Activated CD4-positive, alpha-beta memory T cell treated with anti-CD3 and anti-CD28 coated beads, Interleukin-2, amount 10 ng/mL, durations not matched to agents 7 days and 5 days (primary cell): ENCODE measurements at regions not wholly inside any gene's neighbourhood (a gene's known extent, or its start where the extent isn't known, plus 50 kb on each side); places are given as distances from the start of the nearest gene placed in this dataset.
"Not testable (repeated sequence)": the region's sequence is repeated elsewhere in the genome, so short reads cannot be mapped to it uniquely, and the experiment has no call there.

ENCODE experiments used
- CTCF ChIA-PET: fragments of 350-600 bp; sonication (Branson Sonifier 250); formaldehyde crosslinking; loops from one replicate; lab custom pipeline; 2021; ENCODE audit warnings: antibody characterized with exemption, inconsistent platforms; lab: Charles Lee
- POLR2A ChIA-PET: fragments of 350-600 bp; sonication (Branson Sonifier 250); formaldehyde crosslinking; loops from one replicate; lab custom pipeline; 2021; ENCODE audit warnings: antibody characterized with exemption; lab: Charles Lee
- DNase-seq: peaks from one replicate; pipeline ENCODE4 v3.0.0-alpha.2; 2020
- H3K27ac Mint-ChIP-seq: one replicate; pipeline ENCODE4 v1.8.0; 2021; ENCODE audit warnings: mild to moderate bottlenecking, mixed read lengths
- H3K27me3 Mint-ChIP-seq: one replicate; pipeline ENCODE4 v1.8.0; 2021; ENCODE audit warnings: mixed read lengths
- H3K36me3 Mint-ChIP-seq: one replicate; pipeline ENCODE4 v1.8.0; 2021; ENCODE audit warnings: low read depth, mixed read lengths
- H3K4me1 Mint-ChIP-seq: one replicate; pipeline ENCODE4 v1.8.0; 2021; ENCODE audit warnings: mixed read lengths
- H3K4me3 Mint-ChIP-seq: one replicate; pipeline ENCODE4 v1.8.0; 2021; ENCODE audit warnings: mild to moderate bottlenecking, mixed read lengths
- H3K9me3 Mint-ChIP-seq: one replicate; pipeline ENCODE4 v1.8.0; 2021; ENCODE audit warnings: mixed read lengths

- Mint-ChIP-seq H3K27ac (peak overlapping the region; percentile 94), H3K4me1 (peaks cover 43% of the 10 kb centered on the region), H3K9me3 (peaks cover 41% of the 10 kb centered on the region)
Observed at GRCh38 chr7:106347229-106347833, 62.5 kb upstream of the NAMPT start.

GRCh38 chr7:106346678-106347217, 62.0 kb upstream of the NAMPT start:
- H3K4me3 Mint-ChIP-seq: peak overlapping the region; percentile 26
- peaks cover 47% of the 10 kb centered on the region for H3K9me3 Mint-ChIP-seq
- H3K36me3 Mint-ChIP-seq: peaks cover 59% of the 10 kb centered on the region
- POLR2A ChIA-PET: interaction anchor here (0.7 to 4.7 kb wide), 5 partner anchors 62 to 518 kb away, joined by 3 to 68 read pairs (median 3); partner anchors contain the start of gene NAMPT
- H3K27ac Mint-ChIP-seq: peak overlapping the region; percentile 94
- peaks cover 43% of the 10 kb centered on the region for H3K4me1 Mint-ChIP-seq
- CTCF ChIA-PET: interaction anchor here (0.8 to 1.7 kb wide), 2 partner anchors 62 to 174 kb away, joined by 4 to 6 read pairs; partner anchors contain the start of gene NAMPT
- peak; percentile 68 for DNase-seq
- peaks cover 2% of the 10 kb centered on the region for H3K27me3 Mint-ChIP-seq

More at GRCh38 chr7:106347229-106347833, 62.5 kb upstream of the NAMPT start:
- ChIA-PET POLR2A (interaction anchor here (0.7 to 4.7 kb wide), 5 partner anchors 62 to 517 kb away, joined by 3 to 68 read pairs (median 3); partner anchors contain the start of gene NAMPT), CTCF (interaction anchor here (0.8 to 1.7 kb wide), 2 partner anchors 63 to 175 kb away, joined by 4 to 6 read pairs; partner anchors contain the start of gene NAMPT)
- peaks cover 2% of the 10 kb centered on the region for H3K27me3 Mint-ChIP-seq
- peaks cover 54% of the 10 kb centered on the region for H3K36me3 Mint-ChIP-seq
- peak; percentile 29 for DNase-seq
- peak overlapping the region; percentile 26 for H3K4me3 Mint-ChIP-seq

- peaks cover 50% of the 10 kb centered on the region for H3K9me3 Mint-ChIP-seq
- POLR2A ChIA-PET: interaction anchor here (0.6 to 4.7 kb wide), 5 partner anchors 61 to 80 kb away, joined by 3 to 68 read pairs (median 3); partner anchors contain the start of gene NAMPT
- peak overlapping the region; percentile 94 for H3K27ac Mint-ChIP-seq
- peaks cover 60% of the 10 kb centered on the region for H3K36me3 Mint-ChIP-seq
- DNase-seq: no peak
- H3K27me3 Mint-ChIP-seq: peaks cover 2% of the 10 kb centered on the region
- peak overlapping the region; percentile 16 for H3K4me3 Mint-ChIP-seq
- CTCF ChIA-PET: interaction anchor here (1.7 kb wide), 1 partner anchor 62 kb away, joined by 6 read pairs; the partner anchor contains the start of gene NAMPT
- H3K4me1 Mint-ChIP-seq: peaks cover 43% of the 10 kb centered on the region
Observed at GRCh38 chr7:106346167-106346677, 61.4 kb upstream of the NAMPT start.

- peak; percentile 34 for DNase-seq
- Mint-ChIP-seq H3K9me3 (peaks cover 48% of the 10 kb centered on the region), H3K27me3 (no peaks in the 10 kb centered on the region), H3K27ac (peak overlapping the region; percentile 94), H3K36me3 (peaks cover 60% of the 10 kb centered on the region), H3K4me3 (peak overlapping the region; percentile 3), H3K4me1 (peaks cover 43% of the 10 kb centered on the region)
- ChIA-PET CTCF (interaction anchor here (1.7 kb wide), 1 partner anchor 61 kb away, joined by 6 read pairs; the partner anchor contains the start of gene NAMPT), POLR2A (interaction anchor here (0.6 to 4.7 kb wide), 2 partner anchors 60 to 80 kb away, joined by 3 to 68 read pairs; partner anchors contain the start of gene NAMPT)
Observed at GRCh38 chr7:106345421-106346166, 60.8 kb upstream of the NAMPT start.

GRCh38 chr7:106344861-106345260, 60.1 kb upstream of the NAMPT start:
- POLR2A ChIA-PET: interaction anchor here (4.7 kb wide), 1 partner anchor 60 kb away, joined by 68 read pairs; the partner anchor contains the start of gene NAMPT
- Mint-ChIP-seq H3K4me1 (peaks cover 43% of the 10 kb centered on the region), H3K36me3 (peaks cover 58% of the 10 kb centered on the region), H3K27ac (peak overlapping the region; percentile 94), H3K27me3 (no peaks in the 10 kb centered on the region), H3K9me3 (peaks cover 48% of the 10 kb centered on the region), H3K4me3 (no peak overlapping the region)
- CTCF ChIA-PET: no interaction called here
- no peak for DNase-seq

GRCh38 chr7:106344211-106344610, 59.4 kb upstream of the NAMPT start:
- no peaks in the 10 kb centered on the region for H3K27me3 Mint-ChIP-seq
- no peak overlapping the region for H3K27ac Mint-ChIP-seq
- no peak for DNase-seq
- H3K36me3 Mint-ChIP-seq: peaks cover 53% of the 10 kb centered on the region
- CTCF ChIA-PET: no interaction called here
- H3K4me1 Mint-ChIP-seq: peaks cover 43% of the 10 kb centered on the region
- H3K4me3 Mint-ChIP-seq: no peak overlapping the region
- POLR2A ChIA-PET: interaction anchor here (4.7 kb wide), 1 partner anchor 59 kb away, joined by 68 read pairs; the partner anchor contains the start of gene NAMPT
- H3K9me3 Mint-ChIP-seq: peaks cover 45% of the 10 kb centered on the region

- H3K27ac Mint-ChIP-seq, H3K4me3 Mint-ChIP-seq, POLR2A ChIA-PET, CTCF ChIA-PET, H3K27me3 Mint-ChIP-seq, DNase-seq: not testable (repeated sequence)
- Mint-ChIP-seq H3K4me1 (peaks cover 29% of the 10 kb centered on the region), H3K9me3 (peaks cover 44% of the 10 kb centered on the region), H3K36me3 (peaks cover 45% of the 10 kb centered on the region)
Observed at GRCh38 chr7:106342049-106342448, 57.3 kb upstream of the NAMPT start.

GRCh38 chr7:106340247-106340596, 55.4 kb upstream of the NAMPT start:
- H3K27ac Mint-ChIP-seq, H3K27me3 Mint-ChIP-seq, POLR2A ChIA-PET, CTCF ChIA-PET, DNase-seq, H3K4me3 Mint-ChIP-seq: not testable (repeated sequence)
- Mint-ChIP-seq H3K4me1 (peaks cover 11% of the 10 kb centered on the region), H3K36me3 (peaks cover 41% of the 10 kb centered on the region), H3K9me3 (peaks cover 46% of the 10 kb centered on the region)

GRCh38 chr7:106339513-106340246, 54.9 kb upstream of the NAMPT start:
- H3K9me3 Mint-ChIP-seq: peaks cover 43% of the 10 kb centered on the region
- peaks cover under 1% of the 10 kb centered on the region for H3K27me3 Mint-ChIP-seq
- H3K27ac Mint-ChIP-seq: no peak overlapping the region
- ChIA-PET POLR2A (no interaction called here), CTCF (no interaction called here)
- H3K4me1 Mint-ChIP-seq: peaks cover 5% of the 10 kb centered on the region
- no peak for DNase-seq
- no peak overlapping the region for H3K4me3 Mint-ChIP-seq
- peaks cover 36% of the 10 kb centered on the region for H3K36me3 Mint-ChIP-seq

- H3K27ac Mint-ChIP-seq: no peak overlapping the region
- ChIA-PET POLR2A (no interaction called here), CTCF (no interaction called here)
Observed at GRCh38 chr7:106337754-106338153, 53.0 kb upstream of the NAMPT start.

GRCh38 chr7:106335814-106336213, 51.0 kb upstream of the NAMPT start:
- Mint-ChIP-seq H3K9me3 (peaks cover 17% of the 10 kb centered on the region), H3K27ac (no peak overlapping the region), H3K4me1 (no peaks in the 10 kb centered on the region), H3K27me3 (peaks cover 2% of the 10 kb centered on the region), H3K36me3 (peaks cover 14% of the 10 kb centered on the region), H3K4me3 (no peak overlapping the region)
- CTCF ChIA-PET: no interaction called here
- DNase-seq: no peak
- POLR2A ChIA-PET: no interaction called here

More at GRCh38 chr7:106337754-106338153, 53.0 kb upstream of the NAMPT start:
- Mint-ChIP-seq H3K4me3 (no peak overlapping the region), H3K9me3 (peaks cover 30% of the 10 kb centered on the region), H3K27me3 (peaks cover 2% of the 10 kb centered on the region), H3K36me3 (peaks cover 27% of the 10 kb centered on the region), H3K4me1 (no peaks in the 10 kb centered on the region)
- DNase-seq: no peak
